Heart right ventricle (tissue), 16 donors: ENCODE measurements at regions not wholly inside any gene's neighbourhood (a gene's known extent, or its start where the extent isn't known, plus 50 kb on each side); places are given as distances from the start of the nearest gene placed in this dataset.

ENCODE experiments used
- ATAC-seq, 8 donors: fragments of 200-7000 bp; cut with Tn5 transposase; one replicate each; pipeline ENCODE4 v1.9.1; 2020; ENCODE audit warnings: mild to moderate bottlenecking in 8 of 8, moderate library complexity in 8 of 8, moderate number of reproducible peaks in 1 of 8
- DNase-seq, 2 donors: peaks; one replicate each; pipeline ENCODE4 v3.0.0-alpha.2; 2020
- H3K27ac ChIP-seq, 10 donors: fragments of 200-600 bp; sonication (generic) in 2 of 10; one replicate each; pipeline versions ENCODE4 v1.5.0 to v1.8.0; 2020 to 2022; ENCODE audit warnings: mild to moderate bottlenecking in 3 of 10
- H3K27me3 ChIP-seq, 7 donors: fragments of 200-600 bp; one replicate each; pipeline ENCODE4 v1.8.0; 2021 to 2022; ENCODE audit warnings: mild to moderate bottlenecking in 2 of 7
- H3K36me3 ChIP-seq, 9 donors: fragments of 200-600 bp; sonication (generic) in 1 of 9; one replicate each; pipeline versions ENCODE4 v1.5.0 to v1.8.0; 2020 to 2022; ENCODE audit warnings: mild to moderate bottlenecking in 2 of 9
- H3K4me1 ChIP-seq, 9 donors: fragments of 200-600 bp; sonication (generic) in 1 of 9; one replicate each; pipeline versions ENCODE4 v1.5.0 to v1.8.0; 2020 to 2022; ENCODE audit warnings: mild to moderate bottlenecking in 4 of 9
- H3K4me3 ChIP-seq, 10 donors: fragments of 200-600 bp; sonication (generic) in 2 of 10; one replicate each; pipeline versions ENCODE4 v1.5.0 to v1.8.0; 2020 to 2022; ENCODE audit warnings: mild to moderate bottlenecking in 7 of 10, moderate library complexity in 2 of 10
- H3K9me3 ChIP-seq, 11 donors: fragments of 200-600 bp in 10 of 11; sonication (generic) in 2 of 11; one replicate each; pipeline versions ENCODE4 v1.5.0 to v1.8.0; 2013 to 2022; ENCODE audit warnings: mild to moderate bottlenecking in 2 of 11, control low read depth in 1 of 11, moderate library complexity in 1 of 11
- CTCF ChIP-seq, 9 donors: fragments of 200-600 bp; sonication (generic) in 2 of 9; IDR thresholded peaks; one replicate each; pipeline versions ENCODE4 v1.5.0 to v1.8.0; 2021 to 2022; ENCODE audit warnings: antibody characterized with exemption in 9 of 9, mild to moderate bottlenecking in 5 of 9, moderate library complexity in 1 of 9
- WGBS, 2 donors: extraction: QIAGEN DNeasy Blood & Tissue Kit; methylation state at CpG; one replicate each; pipeline ENCODE4 v1.1.7; 2013; ENCODE audit warnings: inconsistent platforms in 1 of 2; 5-methylcytosine and 5-hydroxymethylcytosine counted together
- intact Hi-C, 10 donors: fragments of 100-400 bp; cut with DNase I; formaldehyde crosslinking; loops; one replicate each; pipeline versions ENCODE4 v1.11.1 to v1.14.2; 2022
- donor health status: Arrhythmogenic right ventricular cardiomyopathy.
- donor health status: ischemic (EF 13 %, LVEDD 7.1; RV severe dilation, severe dysfunction).
- donor health status: healthy with polysubstance abuse.
- donor health status: DM: no; HTN: yes; CAD: no.
- donor health status: DM: no; HTN: no; CAD: no.
- donor health status: ischemic (EF 25% LVEDD 6.9; RV normal size, moderate dysfunction).
- donor health status: ischemic (EF 25% LVEDD 5.7; RV mildly dilated, moderate dysfunction).
- donor health status: healthy.
- donor health status: DM: yes; HTN: yes; CAD: no.
- donor health status: Ischemic cardiomyopathy.
- donor health status: ischemic (EF 35%, LVEDD 5.7; RV mildly dilated, moderate dysfunction).
- donor health status: nonischemic (EF 11% LVEDD 7.7; RV severe dilation, severe dysfunction).
- donor health status: DM: yes; HTN: yes; CAD: no.
- donor health status: PGD.
- donor health status: ischemic (EF 29% LVEDD 5.4; RV normal size, mild dysfunction).
- donor health status: nonischemic (EF 23%, LVEDD 6.1; RV moderate dilation, normal function).

DNA sequence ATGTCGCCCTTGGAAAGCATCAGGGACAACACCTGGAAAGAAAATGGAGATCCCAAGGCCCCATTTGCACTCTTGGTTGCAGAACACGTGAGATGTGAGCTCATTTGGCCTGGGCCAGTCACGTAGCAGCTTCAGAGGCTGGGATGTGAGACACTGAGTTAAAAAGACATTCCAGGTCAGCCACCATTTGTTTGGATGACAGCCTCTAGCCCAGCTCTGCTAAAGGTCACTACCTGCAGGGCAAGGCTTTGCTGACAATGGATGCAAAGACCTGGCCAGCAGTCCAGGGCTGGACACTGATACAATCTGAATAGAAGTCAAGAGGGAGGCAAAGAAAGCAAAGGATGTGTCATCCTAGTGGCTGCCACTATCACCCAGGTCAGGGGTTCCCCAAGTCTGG, 83.9 kb upstream of the LRPPRC start:
- DNase-seq (no peak), ATAC-seq (no peak)
- H3K27me3 ChIP-seq, result no peaks in the 10 kb centered on the region
- 71% methylated on average over 3 of the region's 3 CpGs for WGBS, 2 donors
- H3K4me3 ChIP-seq, result no peak overlapping the region
- H3K36me3 ChIP-seq, result no peaks in the 10 kb centered on the region
- H3K9me3 ChIP-seq, result no peaks in the 10 kb centered on the region
- TF ChIP-seq CTCF (IDR thresholded peaks at IDR 0.05), result no peak
- H3K4me1 ChIP-seq, result peaks cover 0 to 5% (median 0%) of the 10 kb centered on the region in 9 donors
- intact Hi-C loops, result loop anchor here in 5 of 10 donors (10.0 kb wide), 5 partner anchors 85 to 275 kb away; partner anchors contain the start of gene PPM1B (in 1 of the 5)
- no peak overlapping the region for H3K27ac ChIP-seq

DNA sequence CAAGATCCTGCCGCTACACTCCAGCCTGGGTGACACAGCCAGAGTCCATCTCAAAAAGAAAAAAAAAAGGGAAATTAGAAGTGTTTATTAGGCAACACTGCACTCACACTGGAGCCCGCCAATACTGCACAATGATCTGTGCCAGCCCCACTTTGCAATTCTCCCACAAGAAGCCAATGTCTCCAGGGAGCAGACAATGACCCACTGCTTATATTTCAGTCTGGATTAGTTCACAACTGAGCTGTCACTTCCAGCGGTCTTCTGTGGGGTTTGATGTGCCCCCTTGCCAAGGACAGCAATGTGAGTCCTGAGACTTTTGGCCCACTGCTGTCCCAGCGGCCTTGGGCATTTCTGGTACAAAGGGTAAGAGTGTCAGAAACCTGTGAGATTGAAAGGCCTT, 85.6 kb upstream of the PPM1B start:
- no peak overlapping the region for H3K4me3 ChIP-seq
- H3K4me1 ChIP-seq, result peaks cover 0 to 16% (median 11%) of the 10 kb centered on the region in 9 donors
- no peaks in the 10 kb centered on the region for H3K9me3 ChIP-seq
- no peaks in the 10 kb centered on the region for H3K27me3 ChIP-seq
- H3K36me3 ChIP-seq, result no peaks in the 10 kb centered on the region
- TF ChIP-seq CTCF (IDR thresholded peaks at IDR 0.05), result no peak
- intact Hi-C loops, result loop anchor here in 5 of 10 donors (10.0 kb wide), 5 partner anchors 82 to 272 kb away; partner anchors contain the start of gene PPM1B (in 1 of the 5)
- H3K27ac ChIP-seq, result no peak overlapping the region
- WGBS, 2 donors, result 82 to 91% methylated on average over 4 of the region's 4 CpGs
- ATAC-seq (peak in 1 of 8 donors; percentile 14), DNase-seq (no peak)

DNA sequence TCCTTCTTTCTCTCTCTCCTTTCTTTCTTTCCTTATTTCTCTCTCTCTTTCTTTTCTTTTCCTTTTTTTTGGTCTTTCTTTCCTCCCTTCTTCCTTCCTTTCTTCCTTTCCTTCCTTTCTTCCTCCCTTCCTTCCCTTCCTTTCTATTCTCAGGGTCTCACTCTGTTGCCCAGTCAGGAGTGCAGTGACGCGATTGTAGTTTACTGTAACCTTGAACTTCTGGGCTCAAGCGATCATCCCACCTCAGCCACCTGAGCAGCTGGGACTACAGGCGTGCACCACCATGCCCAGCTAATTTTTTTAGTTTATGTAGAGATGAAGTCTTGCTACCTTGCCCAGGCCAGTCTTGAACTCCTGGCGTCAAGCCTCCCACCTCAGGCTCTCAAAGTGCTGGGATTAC, 83.8 kb upstream of the PPM1B start:
- no peak overlapping the region for H3K27ac ChIP-seq
- H3K36me3 ChIP-seq, result no peaks in the 10 kb centered on the region
- no peaks in the 10 kb centered on the region for H3K27me3 ChIP-seq
- H3K9me3 ChIP-seq, result no peaks in the 10 kb centered on the region
- intact Hi-C loops, result loop anchor here in 8 of 10 donors (5.0 to 10.0 kb wide), 12 partner anchors 77 to 872 kb away; partner anchors contain the start of genes PPM1B (in 2 of the 8), CAMKMT (in 1 of the 8) and PREPL (in 1 of the 8)
- DNase-seq, result no peak
- no peak for TF ChIP-seq CTCF (IDR thresholded peaks at IDR 0.05)
- no peak overlapping the region for H3K4me3 ChIP-seq
- WGBS, 2 donors, result 93 to 94% methylated on average over 5 of the region's 5 CpGs
- H3K4me1 ChIP-seq, result peaks cover 0 to 16% (median 11%) of the 10 kb centered on the region in 9 donors
- ATAC-seq, result no peak

DNA sequence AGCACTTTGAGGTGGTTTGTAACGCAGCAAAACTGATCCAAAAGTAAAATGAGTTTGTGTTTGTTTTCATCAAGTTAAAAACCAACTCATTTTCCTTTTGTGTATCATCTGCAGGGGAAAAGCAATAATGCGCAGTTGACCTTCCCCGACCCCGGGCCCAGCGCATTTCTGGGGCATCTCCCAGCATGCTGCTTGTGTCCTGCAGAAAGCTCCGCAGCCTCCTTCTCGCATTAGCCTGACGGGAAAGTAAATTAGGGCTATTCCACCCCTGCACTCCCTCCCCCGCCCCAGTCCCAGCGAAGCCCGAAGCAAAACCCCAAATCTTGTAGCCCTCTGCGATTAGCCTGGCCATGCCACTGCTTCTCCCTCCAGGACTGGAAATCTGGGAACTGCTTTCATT, 82.0 kb upstream of the PPM1B start:
- 78 to 82% methylated on average over 12 of the region's 12 CpGs for WGBS, 2 donors
- Histone ChIP-seq H3K36me3 (no peaks in the 10 kb centered on the region), H3K4me1 (peaks cover 0 to 16% (median 11%) of the 10 kb centered on the region in 9 donors), H3K4me3 (peak overlapping the region in 7 of 10 donors; percentile 37 to 53 (median 44)), H3K9me3 (no peaks in the 10 kb centered on the region), H3K27ac (peak overlapping the region in 7 of 10 donors; percentile 21 to 71 (median 63)), H3K27me3 (no peaks in the 10 kb centered on the region)
- TF ChIP-seq CTCF (IDR thresholded peaks at IDR 0.05), result no peak
- intact Hi-C loops, result loop anchor here in 9 of 10 donors (2.0 to 10.0 kb wide), 14 partner anchors 76 to 871 kb away; partner anchors contain the start of genes PPM1B (in 3 of the 9), CAMKMT (in 1 of the 9) and PREPL (in 1 of the 9)
- DNase-seq (no peak), ATAC-seq (peak in 2 of 8 donors; percentile 19 to 21)
